Glomerular visceral epithelial cell (primary cell): ENCODE measurements at regions not wholly inside any gene's neighbourhood (a gene's known extent, or its start where the extent isn't known, plus 50 kb on each side); places are given as distances from the start of the nearest gene placed in this dataset.

Experiments used
- DNase-seq: peaks from one replicate; pipeline ENCODE4 v3.0.0-alpha.2; 2016; ENCODE audit errors: extremely low spot score

DNA sequence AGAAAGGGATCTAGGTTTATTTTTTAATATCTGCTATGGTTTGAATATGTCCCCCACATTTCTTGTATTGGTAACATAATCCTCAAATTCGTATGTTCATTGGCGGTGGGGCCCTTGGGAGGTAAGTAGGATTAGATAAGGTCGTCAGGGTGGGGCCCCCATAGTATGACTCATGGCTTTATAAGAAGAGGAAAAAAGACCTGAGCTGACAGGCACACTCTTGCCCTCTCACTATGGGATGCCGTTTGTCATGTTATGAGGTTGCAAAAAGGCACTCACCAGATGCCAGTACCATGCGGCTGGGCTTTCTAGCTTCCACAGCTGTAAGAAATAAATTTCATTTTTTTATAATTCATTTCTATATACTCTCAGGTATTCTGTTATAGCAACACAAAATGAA lies 67.3 kb upstream of the SGCD start:
- no peak for DNase-seq

DNA sequence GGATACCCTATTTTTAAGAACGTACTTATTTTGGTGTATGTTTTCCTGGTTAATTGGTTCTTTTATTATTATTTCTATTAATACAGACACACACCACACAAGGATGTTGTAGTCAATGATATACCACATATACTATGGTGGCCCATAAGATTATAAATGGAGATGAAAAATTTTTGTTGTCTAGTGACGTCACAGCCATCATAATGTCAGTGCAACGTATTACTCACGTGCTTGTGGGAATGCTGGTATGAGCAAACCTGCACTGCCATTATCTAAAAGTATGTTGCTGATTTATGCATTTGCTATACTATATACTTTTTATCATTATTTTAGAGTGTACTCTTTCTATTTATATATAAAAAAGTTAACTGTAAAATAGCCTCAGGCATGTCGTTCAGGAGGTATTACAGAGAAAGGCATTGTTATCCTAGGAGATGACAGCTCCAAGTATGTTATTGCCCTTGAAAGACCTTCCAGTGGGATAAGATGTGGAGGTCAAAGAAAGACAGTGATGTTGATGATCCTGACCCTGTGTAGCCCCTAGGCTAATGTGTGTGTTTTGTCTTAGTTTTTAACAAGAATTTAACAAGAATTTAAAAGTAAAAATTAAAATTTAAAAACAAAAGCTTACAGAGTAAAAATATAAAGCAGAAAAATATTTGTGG lies 65.6 kb upstream of the SGCD start:
- no peak for DNase-seq

DNA sequence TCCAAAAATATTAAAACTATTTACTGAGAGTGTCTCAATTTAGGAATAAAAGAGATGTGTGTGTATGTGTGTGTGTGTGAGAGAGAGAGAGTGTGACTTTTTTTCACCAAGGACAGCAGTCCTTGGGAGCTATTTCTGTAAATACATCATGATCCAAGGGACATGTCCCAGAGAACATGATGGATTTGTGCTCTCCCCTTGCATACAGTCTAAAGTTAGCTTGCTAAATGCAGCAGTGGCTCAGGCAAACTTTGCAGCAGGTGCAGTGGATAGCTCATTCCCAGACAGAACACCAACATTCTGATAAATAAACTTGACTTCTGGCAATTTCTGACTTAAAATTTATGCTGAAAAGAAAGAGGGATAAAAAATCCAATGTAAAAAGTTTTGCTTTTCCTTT lies 55.4 kb upstream of the SGCD start:
- no peak for DNase-seq

DNA sequence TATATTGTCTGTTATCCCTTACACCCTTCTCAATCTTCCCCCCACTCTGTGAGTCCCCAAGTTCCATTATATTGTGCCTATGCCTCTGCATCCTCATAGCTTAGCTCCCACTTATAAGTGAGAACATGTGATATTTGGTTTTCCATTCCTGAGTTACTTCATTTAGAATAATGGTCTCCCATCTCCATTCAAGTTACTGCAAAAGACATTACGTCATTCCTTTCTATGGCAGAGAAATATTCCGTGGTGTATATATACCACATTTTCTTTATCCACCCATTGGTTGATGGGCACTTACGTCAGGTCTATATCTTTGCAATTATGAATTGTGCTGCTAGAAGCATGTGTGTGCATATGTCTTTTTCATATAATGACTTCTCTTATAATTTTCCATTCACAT lies 54.8 kb upstream of the SGCD start:
- no peak for DNase-seq

DNA sequence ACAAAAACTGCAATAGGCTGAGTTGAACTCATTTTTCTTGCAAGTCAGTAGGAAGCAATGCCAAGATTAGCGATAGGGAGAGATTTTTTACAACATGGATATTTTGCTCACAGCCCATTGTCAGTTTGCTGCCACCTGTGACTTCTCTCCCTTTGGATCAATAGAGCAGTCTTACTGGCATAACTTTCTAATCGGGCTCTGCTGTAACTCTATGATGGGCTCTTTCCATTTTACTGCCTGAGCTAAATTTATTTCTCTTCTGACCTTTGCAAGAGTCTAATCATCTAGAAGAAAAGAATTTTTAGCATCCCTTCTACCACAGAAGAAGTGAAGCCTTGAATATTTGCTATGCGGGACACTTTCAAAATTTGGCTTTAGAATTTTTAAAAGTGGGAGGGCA lies 53.6 kb upstream of the SGCD start:
- DNase-seq: no peak

DNA sequence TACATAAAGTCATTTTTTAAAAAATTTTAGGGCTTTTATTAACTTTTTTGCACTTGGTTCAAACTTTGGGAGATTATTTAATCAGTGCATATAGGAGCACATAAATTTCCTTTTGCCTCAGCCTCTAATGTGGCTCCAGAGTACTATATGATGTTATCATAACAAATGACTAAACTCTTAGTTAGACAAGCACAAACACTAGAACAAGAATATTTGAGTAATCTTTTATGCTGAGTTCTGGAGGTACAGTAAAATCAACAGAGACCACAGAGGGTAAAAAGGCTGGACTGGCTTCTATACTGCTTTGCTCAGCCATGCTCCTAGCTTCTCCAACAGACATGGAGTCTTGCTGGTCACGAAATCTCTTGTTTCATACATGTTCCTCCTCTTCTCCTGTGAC lies 52.5 kb upstream of the SGCD start:
- no peak for DNase-seq
